Ectodermal cell (in vitro differentiated cells): ENCODE measurements at regions not wholly inside any gene's neighbourhood (a gene's known extent, or its start where the extent isn't known, plus 50 kb on each side); places are given as distances from the start of the nearest gene placed in this dataset.

ENCODE experiments used
- H3K27ac ChIP-seq: 2 replicates; pipeline ENCODE4 v1.7.0; 2013; ENCODE audit warnings: mild to moderate bottlenecking, low read depth, low read length; ENCODE audit not compliant: insufficient read depth, poor library complexity, severe bottlenecking
- H3K27me3 ChIP-seq: 2 replicates; pipeline ENCODE4 v1.7.0; 2013; ENCODE audit warnings: mild to moderate bottlenecking, low read length; ENCODE audit not compliant: insufficient read depth, control insufficient read depth, poor library complexity, severe bottlenecking
- H3K36me3 ChIP-seq: one replicate; pipeline ENCODE4 v1.7.0; 2013; ENCODE audit warnings: low read length; ENCODE audit not compliant: control insufficient read depth, insufficient read depth
- H3K4me1 ChIP-seq: one replicate; pipeline ENCODE4 v1.7.0; 2013; ENCODE audit warnings: low read length; ENCODE audit not compliant: control insufficient read depth, insufficient read depth
- H3K4me3 ChIP-seq: 2 replicates; pipeline ENCODE4 v1.7.0; 2013; ENCODE audit warnings: low read depth, low read length, control low read depth; ENCODE audit not compliant: insufficient read depth
- H3K9me3 ChIP-seq: 2 replicates; pipeline ENCODE4 v1.7.0; 2013; ENCODE audit warnings: mild to moderate bottlenecking, low read length, moderate library complexity; ENCODE audit not compliant: control insufficient read depth
- WGBS, 2 experiments: methylation state at CpG; one replicate each; pipeline ENCODE4 v1.1.7; 2013; ENCODE audit warnings: missing lambda C conversion rate in 2 of 2; 5-methylcytosine and 5-hydroxymethylcytosine counted together

DNA sequence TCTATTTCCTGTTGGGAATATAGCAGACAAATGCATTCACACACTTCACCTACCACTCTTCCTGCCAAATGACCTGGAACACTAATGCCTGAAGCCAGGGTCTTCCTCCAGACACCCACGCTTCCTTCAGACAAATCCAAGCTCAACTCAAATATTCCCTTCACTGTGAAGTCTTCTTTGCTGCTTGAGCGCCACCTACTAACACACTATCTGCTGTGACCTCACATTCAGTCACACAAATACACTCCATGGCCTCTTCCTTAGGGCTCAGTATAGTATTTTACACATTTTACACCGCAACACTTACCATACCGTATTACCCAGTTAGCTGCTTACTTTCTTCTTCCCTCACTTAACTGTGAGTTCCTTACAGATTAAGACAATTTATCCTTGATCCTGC is 149.4 kb downstream of the SHOX2 start:
- Histone ChIP-seq H3K36me3 (no peaks in the 10 kb centered on the region), H3K4me3 (no peak overlapping the region), H3K27ac (no peak overlapping the region), H3K4me1 (no peaks in the 10 kb centered on the region), H3K27me3 (no peaks in the 10 kb centered on the region), H3K9me3 (no peaks in the 10 kb centered on the region)
- 87 to 90% methylated on average over 4 of the region's 4 CpGs for WGBS, 2 experiments

DNA sequence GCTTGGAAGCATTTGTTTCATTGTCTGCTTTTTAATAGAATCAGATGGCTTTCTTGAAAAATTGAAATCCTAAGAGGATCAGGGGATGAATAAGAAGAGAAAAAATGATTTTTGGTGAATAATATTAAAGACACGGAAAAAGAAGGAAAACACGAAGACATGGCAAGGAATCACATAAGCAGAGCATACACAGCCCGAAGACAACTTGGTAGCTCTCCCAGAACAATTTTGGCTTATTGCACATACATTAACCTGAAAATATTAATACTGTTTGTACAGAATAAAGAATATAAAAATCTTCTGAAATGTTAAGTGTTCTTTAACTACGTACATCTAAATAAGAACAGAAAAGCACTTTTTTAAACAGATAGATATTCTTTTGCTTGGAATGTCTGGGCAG is 150.0 kb downstream of the SHOX2 start:
- no peaks in the 10 kb centered on the region for H3K4me1 ChIP-seq
- H3K27me3 ChIP-seq = no peaks in the 10 kb centered on the region
- 87 to 96% methylated on average over 3 to 4 of the region's 4 CpGs for WGBS, 2 experiments
- no peak overlapping the region for H3K4me3 ChIP-seq
- no peaks in the 10 kb centered on the region for H3K9me3 ChIP-seq
- no peak overlapping the region for H3K27ac ChIP-seq
- no peaks in the 10 kb centered on the region for H3K36me3 ChIP-seq

DNA sequence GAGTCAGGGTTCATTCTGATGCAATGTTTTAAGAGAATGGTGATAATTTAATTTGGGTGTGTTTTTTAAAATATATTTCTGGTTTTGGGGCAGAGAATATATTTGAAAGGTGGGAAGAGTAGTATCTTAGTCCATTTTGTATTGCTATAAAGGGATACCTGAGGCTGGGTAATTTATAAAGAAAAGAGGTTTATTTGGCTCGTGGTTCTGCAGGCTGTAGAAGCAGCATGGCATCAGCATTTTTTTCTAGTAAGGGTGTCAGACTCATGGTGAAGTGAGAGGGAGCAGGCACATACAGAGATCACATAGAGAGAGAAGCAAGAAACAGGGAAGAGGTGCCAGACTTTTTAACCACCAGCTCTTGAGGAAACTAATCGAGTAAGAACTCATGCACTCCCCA is 152.7 kb downstream of the SHOX2 start:
- no peak overlapping the region for H3K27ac ChIP-seq
- H3K9me3 ChIP-seq = no peaks in the 10 kb centered on the region
- no peaks in the 10 kb centered on the region for H3K36me3 ChIP-seq
- no peak overlapping the region for H3K4me3 ChIP-seq
- H3K4me1 ChIP-seq = no peaks in the 10 kb centered on the region
- WGBS, 2 experiments = 85 to 88% methylated on average over 2 of the region's 2 CpGs
- H3K27me3 ChIP-seq = no peaks in the 10 kb centered on the region

DNA sequence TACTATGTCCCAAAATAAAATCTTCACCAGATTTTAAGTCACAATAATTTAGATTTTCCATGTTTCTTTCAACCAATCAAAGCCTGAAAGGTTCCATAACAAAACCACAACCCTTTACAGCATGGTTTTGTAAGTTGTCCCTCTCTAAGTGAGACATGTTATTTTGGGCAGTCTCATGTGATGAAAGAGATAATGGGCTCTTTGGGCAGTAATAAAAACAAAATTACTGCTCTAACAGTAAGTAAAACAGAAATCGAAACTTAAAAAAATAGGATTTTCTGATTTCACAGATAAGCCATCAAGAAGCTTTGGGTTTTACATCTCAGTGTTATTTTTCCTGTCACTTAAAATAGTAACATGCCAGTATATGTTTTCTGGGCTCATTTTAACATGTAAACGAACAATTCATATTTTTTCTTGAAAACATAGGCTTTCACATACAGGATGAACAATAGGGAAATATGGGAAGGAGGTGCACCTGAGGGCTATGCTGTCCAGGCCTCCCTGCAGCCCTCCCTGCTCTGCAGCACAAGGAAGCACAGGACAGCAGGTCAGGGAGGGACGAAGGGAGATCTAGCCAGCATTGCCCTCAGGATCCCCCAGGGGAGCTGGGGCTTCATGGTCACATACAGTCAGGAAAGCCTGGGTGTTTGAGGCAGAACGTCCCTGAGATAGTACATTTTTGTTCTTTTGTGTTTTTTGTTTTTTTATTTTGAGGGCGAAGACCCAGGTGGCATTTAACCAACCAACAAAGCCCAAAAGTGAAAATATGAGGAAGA is 157.4 kb downstream of the SHOX2 start:
- no peak overlapping the region for H3K4me3 ChIP-seq
- no peaks in the 10 kb centered on the region for H3K9me3 ChIP-seq
- no peaks in the 10 kb centered on the region for H3K36me3 ChIP-seq
- WGBS, 2 experiments = 89 to 91% methylated on average over 4 to 5 of the region's 5 CpGs
- no peaks in the 10 kb centered on the region for H3K4me1 ChIP-seq
- no peaks in the 10 kb centered on the region for H3K27me3 ChIP-seq
- no peak overlapping the region for H3K27ac ChIP-seq

DNA sequence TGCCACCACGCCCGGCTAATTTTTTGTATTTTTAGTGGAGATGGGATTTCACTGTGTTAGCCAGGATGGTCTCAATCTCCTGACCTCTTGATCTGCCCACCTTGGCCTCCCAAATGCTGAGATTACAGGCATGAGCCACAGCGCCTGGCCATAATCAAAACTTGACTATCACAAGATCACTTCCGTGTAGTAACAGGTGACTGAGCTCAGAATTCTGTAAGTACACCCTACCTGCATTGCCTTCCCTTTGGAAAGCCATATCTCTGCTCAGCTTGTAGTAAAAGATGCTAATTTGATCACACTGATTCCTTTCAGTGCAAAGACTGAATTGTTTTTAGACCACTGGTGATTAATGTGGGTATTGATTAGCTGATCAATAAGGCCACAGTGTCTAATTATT is 167.1 kb downstream of the SHOX2 start:
- WGBS, 2 experiments = 81 to 87% methylated on average over 4 of the region's 4 CpGs
- Histone ChIP-seq H3K36me3 (no peaks in the 10 kb centered on the region), H3K4me3 (no peak overlapping the region), H3K9me3 (no peaks in the 10 kb centered on the region), H3K27ac (no peak overlapping the region), H3K27me3 (no peaks in the 10 kb centered on the region), H3K4me1 (no peaks in the 10 kb centered on the region)

DNA sequence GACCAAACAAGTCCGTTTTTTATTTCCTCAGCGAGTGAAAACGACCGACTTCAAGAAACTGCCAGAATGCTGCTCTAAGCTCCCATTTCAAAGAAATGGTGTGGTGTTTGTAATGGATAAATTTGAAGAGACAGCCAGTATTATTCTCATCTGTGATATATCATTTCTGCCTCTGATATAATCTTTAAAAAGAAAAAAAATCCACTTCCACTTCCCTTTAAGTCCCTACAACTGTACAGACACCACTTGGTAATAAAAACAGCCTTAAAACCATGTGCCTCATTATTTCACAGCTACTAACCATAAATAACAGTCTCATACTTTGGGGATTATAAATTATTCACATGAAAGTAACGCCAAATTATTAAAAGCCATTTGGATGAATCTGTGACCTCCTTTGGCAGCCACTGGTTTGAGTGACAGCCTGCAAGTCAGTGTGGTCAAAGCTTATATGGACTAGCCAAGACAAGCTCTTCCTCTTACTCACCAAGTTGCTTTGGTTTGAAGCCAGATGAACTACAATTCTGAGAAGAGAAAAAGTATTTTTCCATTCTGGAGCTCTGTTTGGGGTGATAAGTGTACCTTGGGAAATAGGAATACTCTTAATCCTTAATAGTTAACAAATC is 168.0 kb downstream of the SHOX2 start:
- WGBS, 2 experiments = 96 to 97% methylated on average over 5 of the region's 5 CpGs
- Histone ChIP-seq H3K4me3 (no peak overlapping the region), H3K27me3 (no peaks in the 10 kb centered on the region), H3K27ac (no peak overlapping the region), H3K4me1 (no peaks in the 10 kb centered on the region), H3K9me3 (no peaks in the 10 kb centered on the region), H3K36me3 (no peaks in the 10 kb centered on the region)

DNA sequence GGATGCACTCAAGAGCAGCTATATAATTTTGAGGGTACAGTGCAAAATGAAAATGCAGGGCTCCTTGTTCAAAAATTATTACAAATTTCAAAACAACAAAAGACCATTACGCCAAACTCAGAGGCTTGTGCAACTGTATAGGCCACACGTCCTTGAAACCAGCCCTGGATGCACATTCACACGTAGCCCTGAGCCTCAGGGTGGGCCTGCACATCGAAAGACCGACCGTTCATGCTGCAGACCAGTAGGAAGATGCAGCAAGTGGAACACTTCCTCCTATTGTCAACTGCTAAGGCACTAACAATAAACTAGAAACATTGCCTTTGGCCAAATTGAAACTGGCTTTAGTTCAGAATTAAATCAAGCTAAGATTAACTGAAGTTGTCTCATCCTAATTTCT is 174.7 kb downstream of the SHOX2 start:
- Histone ChIP-seq H3K4me3 (no peak overlapping the region), H3K9me3 (no peaks in the 10 kb centered on the region), H3K27ac (no peak overlapping the region), H3K4me1 (no peaks in the 10 kb centered on the region), H3K36me3 (no peaks in the 10 kb centered on the region), H3K27me3 (no peaks in the 10 kb centered on the region)
- WGBS, 2 experiments = 92 to 94% methylated on average over 6 of the region's 6 CpGs

DNA sequence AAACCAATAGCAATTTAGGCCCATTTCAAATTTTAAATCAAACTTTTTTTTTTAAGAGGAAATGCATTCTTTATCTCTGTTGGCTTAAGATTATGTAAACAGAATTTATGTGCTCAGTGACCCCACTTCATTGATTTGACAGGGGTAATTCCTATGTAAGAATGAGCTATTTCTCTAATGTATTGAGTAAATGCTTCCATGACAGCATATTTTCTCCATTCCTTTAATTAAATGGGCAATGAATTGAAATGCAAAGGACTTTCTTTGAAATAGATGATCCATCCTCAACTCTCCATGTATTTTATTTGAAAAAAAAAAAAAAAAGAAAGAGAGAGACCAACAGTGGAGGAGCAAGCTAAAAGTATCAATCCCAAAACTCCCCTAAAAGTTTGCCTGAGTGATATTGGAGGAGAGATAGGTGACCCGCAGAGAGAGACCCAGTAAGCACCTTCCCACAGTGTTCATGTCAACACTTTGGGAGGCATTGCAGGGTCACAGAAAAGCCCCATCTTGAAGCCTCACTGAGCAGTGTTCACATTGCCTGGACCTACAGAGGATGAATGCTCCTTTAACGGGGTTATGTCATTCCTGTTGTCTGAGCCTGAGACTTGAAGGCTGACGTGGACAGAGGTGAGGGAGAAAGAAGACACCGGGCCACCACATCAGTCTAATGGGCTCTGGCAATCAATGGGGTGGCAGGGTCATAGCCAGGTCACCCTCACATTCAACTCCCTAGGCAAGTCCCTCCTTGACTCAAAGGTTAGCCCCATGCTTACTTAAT is 176.0 kb downstream of the SHOX2 start:
- no peaks in the 10 kb centered on the region for H3K27me3 ChIP-seq
- H3K4me1 ChIP-seq = no peaks in the 10 kb centered on the region
- H3K36me3 ChIP-seq = no peaks in the 10 kb centered on the region
- whole genome bisulfite sequencing, 2 experiments = 88 to 89% methylated on average over 4 of the region's 4 CpGs
- H3K9me3 ChIP-seq = no peaks in the 10 kb centered on the region
- H3K4me3 ChIP-seq = no peak overlapping the region
- no peak overlapping the region for H3K27ac ChIP-seq

DNA sequence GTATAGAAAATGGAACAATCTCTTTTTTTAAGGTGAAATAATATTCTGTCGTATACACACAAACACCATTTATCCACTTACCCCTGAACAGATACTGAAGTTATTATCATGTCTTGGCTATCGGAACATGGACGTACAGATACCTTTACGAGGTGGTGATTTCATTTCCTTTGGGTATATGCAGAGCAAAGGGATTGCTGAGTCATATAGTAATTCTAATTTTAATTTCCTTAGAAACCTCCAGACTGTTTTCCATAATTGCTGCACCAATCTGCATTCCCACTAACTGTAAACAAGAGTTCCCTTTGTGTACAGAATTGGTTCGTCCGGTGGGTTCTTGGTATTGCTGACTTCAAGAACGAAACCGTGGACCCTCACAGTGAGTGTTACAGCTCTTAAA is 179.4 kb downstream of the SHOX2 start:
- no peak overlapping the region for H3K27ac ChIP-seq
- H3K36me3 ChIP-seq = no peaks in the 10 kb centered on the region
- 96% methylated on average over 7 to 8 of the region's 8 CpGs for WGBS, 2 experiments
- H3K9me3 ChIP-seq = no peaks in the 10 kb centered on the region
- H3K27me3 ChIP-seq = no peaks in the 10 kb centered on the region
- no peak overlapping the region for H3K4me3 ChIP-seq
- no peaks in the 10 kb centered on the region for H3K4me1 ChIP-seq

DNA sequence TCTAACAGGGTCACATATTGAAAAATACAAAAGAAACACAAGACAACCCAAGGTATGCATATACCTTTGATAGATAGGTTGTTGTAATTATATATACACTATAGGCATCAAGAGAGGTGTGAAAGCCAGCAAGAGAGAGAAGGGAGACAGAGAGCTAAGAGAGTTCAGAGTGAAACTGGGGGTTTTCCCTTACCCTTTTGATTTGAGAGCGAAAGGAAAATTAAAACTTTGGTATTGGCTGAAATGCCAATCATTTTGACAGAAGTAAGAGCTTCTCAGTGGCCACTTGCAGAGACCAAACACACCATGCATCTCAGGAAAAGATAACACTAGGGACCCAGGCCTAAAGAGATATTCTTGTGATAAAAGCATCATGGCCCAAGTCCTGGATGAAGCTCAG is 183.6 kb downstream of the SHOX2 start:
- no peaks in the 10 kb centered on the region for H3K36me3 ChIP-seq
- WGBS, 2 experiments = 91 to 93% methylated on average over 1 of the region's 1 CpG
- H3K27ac ChIP-seq = no peak overlapping the region

More for the DNA sequence above, 183.6 kb downstream of the SHOX2 start:
- Histone ChIP-seq H3K27me3 (no peaks in the 10 kb centered on the region), H3K4me1 (no peaks in the 10 kb centered on the region), H3K4me3 (no peak overlapping the region), H3K9me3 (no peaks in the 10 kb centered on the region)
